B cell (primary cell): ENCODE measurements at regions not wholly inside any gene's neighbourhood (a gene's known extent, or its start where the extent isn't known, plus 50 kb on each side); places are given as distances from the start of the nearest gene placed in this dataset.

Source experiments
- ATAC-seq: fragments of 200-7000 bp; cut with Tn5 transposase; one replicate; pipeline ENCODE4 v1.10.0; 2021; ENCODE audit warnings: low read depth, mild to moderate bottlenecking, moderate number of reproducible peaks, moderate library complexity
- CTCF ChIA-PET: fragments of 350-600 bp; sonication (Branson Sonifier 250); formaldehyde crosslinking; loops from one replicate; lab custom pipeline; 2021; ENCODE audit warnings: antibody characterized with exemption, inconsistent platforms; lab: Charles Lee
- POLR2A ChIA-PET: fragments of 350-600 bp; sonication (Branson Sonifier 250); formaldehyde crosslinking; loops from one replicate; lab custom pipeline; 2021; ENCODE audit warnings: antibody characterized with exemption; lab: Charles Lee
- DNase-seq: peaks from one replicate; pipeline ENCODE4 v3.0.0; 2013
- H2AFZ ChIP-seq: 2 replicates; pipeline ENCODE4 v1.6.1; 2012; ENCODE audit warnings: mild to moderate bottlenecking, low read depth, low read length; ENCODE audit not compliant: insufficient read depth, poor library complexity, severe bottlenecking
- H3K27ac ChIP-seq, 2 donors: 1 replicate in 1 of 2; 2 replicates in 1 of 2; pipeline ENCODE4 v1.5.1; 2012 to 2013; ENCODE audit warnings: low read length in 2 of 2, mild to moderate bottlenecking in 2 of 2, moderate library complexity in 1 of 2
- H3K27me3 ChIP-seq, 4 experiments: fragments of 200-600 bp in 1 of 4; sonication (generic) in 1 of 4; replicated peaks in 1 of 4; 1 replicate in 2 of 4; 2 replicates in 2 of 4; pipeline versions ENCODE4 v1.6.1 to v1.7.0; 2013 to 2016; ENCODE audit warnings: low read length in 3 of 4, mild to moderate bottlenecking in 2 of 4, mixed read lengths in 1 of 4, moderate library complexity in 1 of 4; ENCODE audit not compliant: insufficient read depth in 4 of 4, control insufficient read depth in 3 of 4; ENCODE audit errors: control extremely low read depth in 1 of 4
- H3K36me3 ChIP-seq, 2 experiments: replicated peaks in 1 of 2; 1 replicate in 1 of 2; 2 replicates in 1 of 2; pipeline versions ENCODE4 v1.6.1 to v1.7.1; 2013; ENCODE audit warnings: low read length in 1 of 2; ENCODE audit not compliant: insufficient read depth in 2 of 2, control insufficient read depth in 1 of 2; ENCODE audit errors: control extremely low read depth in 1 of 2, extremely low read depth in 1 of 2
- H3K4me1 ChIP-seq, 2 donors: fragments of 200-600 bp in 1 of 2; sonication (generic) in 1 of 2; 1 replicate in 1 of 2; 2 replicates in 1 of 2; pipeline versions ENCODE4 v1.5.1 to v1.6.1; 2013 to 2017; ENCODE audit warnings: low read length in 2 of 2; ENCODE audit not compliant: control insufficient read depth in 2 of 2, insufficient read depth in 2 of 2
- H3K4me2 ChIP-seq: replicated peaks from 2 replicates; pipeline ENCODE3; 2012; ENCODE audit warnings: mild to moderate bottlenecking, low read depth, low read length; ENCODE audit not compliant: poor library complexity, severe bottlenecking
- H3K4me3 ChIP-seq, 5 experiments: fragments of 200-600 bp in 1 of 5; sonication (generic) in 1 of 5; 1 replicate in 3 of 5; 2 replicates in 2 of 5; pipeline versions ENCODE4 v1.5.1 to v1.7.0; 2011 to 2016; ENCODE audit warnings: low read length in 4 of 5, mild to moderate bottlenecking in 4 of 5, low read depth in 2 of 5, control low read depth in 1 of 5, moderate library complexity in 1 of 5; ENCODE audit not compliant: insufficient read depth in 1 of 5; ENCODE audit errors: control extremely low read depth in 1 of 5, extremely low read depth in 1 of 5
- H3K79me2 ChIP-seq: fragments of 200-600 bp; sonication (generic); one replicate; pipeline ENCODE4 v1.6.0; 2016; ENCODE audit warnings: low read length; ENCODE audit not compliant: control insufficient read depth, insufficient read depth
- H3K9ac ChIP-seq: fragments of 200-600 bp; sonication (generic); 2 replicates; pipeline ENCODE4 v1.6.1; 2017; ENCODE audit warnings: mild to moderate bottlenecking, low read length, moderate library complexity
- H3K9me3 ChIP-seq, 3 donors: one replicate each; pipeline versions ENCODE4 v1.6.1 to v1.7.1; 2013; ENCODE audit warnings: low read length in 2 of 3; ENCODE audit not compliant: control insufficient read depth in 2 of 3, insufficient read depth in 1 of 3; ENCODE audit errors: control extremely low read depth in 1 of 3
- H4K20me1 ChIP-seq: 2 replicates; pipeline ENCODE4 v1.6.0; 2012; ENCODE audit warnings: mild to moderate bottlenecking, low read length; ENCODE audit not compliant: insufficient read depth, control insufficient read depth, poor library complexity, severe bottlenecking
- H3K27ac Mint-ChIP-seq: one replicate; pipeline ENCODE4 v1.8.0; 2021; ENCODE audit warnings: mixed read lengths
- H3K27me3 Mint-ChIP-seq: one replicate; pipeline ENCODE4 v1.8.0; 2021; ENCODE audit warnings: mixed read lengths
- H3K4me1 Mint-ChIP-seq: one replicate; pipeline ENCODE4 v1.8.0; 2021; ENCODE audit warnings: mixed read lengths
- H3K4me3 Mint-ChIP-seq: one replicate; pipeline ENCODE4 v1.8.0; 2021; ENCODE audit warnings: mixed read lengths
- H3K9me3 Mint-ChIP-seq: one replicate; pipeline ENCODE4 v1.8.0; 2022; ENCODE audit warnings: mixed read lengths; ENCODE audit not compliant: insufficient read depth
- CTCF ChIP-seq: fragments of 200-600 bp; IDR thresholded peaks from one replicate; pipeline ENCODE4 v1.8.0; 2022; ENCODE audit warnings: antibody characterized with exemption, mild to moderate bottlenecking
- EZH2 ChIP-seq: IDR thresholded peaks from 2 replicates; pipeline ENCODE4 v1.6.1; 2012; ENCODE audit warnings: borderline replicate concordance, low read depth, mild to moderate bottlenecking, moderate library complexity, low read length; ENCODE audit not compliant: insufficient read depth, poor library complexity, severe bottlenecking
- WGBS: methylation state at CpG from one replicate; pipeline ENCODE4 v1.1.5; 2013; ENCODE audit warnings: missing lambda C conversion rate; ENCODE audit not compliant: insufficient coverage; 5-methylcytosine and 5-hydroxymethylcytosine counted together
- intact Hi-C: fragments of 100-400 bp; cut with micrococcal nuclease; formaldehyde crosslinking; loops from one replicate; pipeline ENCODE4 v1.10.0; 2022

GRCh38 chr2:175621821-175622220 lies 380.2 kb downstream of the LNPK start:
- H3K27me3 Mint-ChIP-seq = peaks cover 14% of the 10 kb centered on the region
- no peak overlapping the region for H3K9ac ChIP-seq
- POLR2A ChIA-PET = no interaction called here

DNA sequence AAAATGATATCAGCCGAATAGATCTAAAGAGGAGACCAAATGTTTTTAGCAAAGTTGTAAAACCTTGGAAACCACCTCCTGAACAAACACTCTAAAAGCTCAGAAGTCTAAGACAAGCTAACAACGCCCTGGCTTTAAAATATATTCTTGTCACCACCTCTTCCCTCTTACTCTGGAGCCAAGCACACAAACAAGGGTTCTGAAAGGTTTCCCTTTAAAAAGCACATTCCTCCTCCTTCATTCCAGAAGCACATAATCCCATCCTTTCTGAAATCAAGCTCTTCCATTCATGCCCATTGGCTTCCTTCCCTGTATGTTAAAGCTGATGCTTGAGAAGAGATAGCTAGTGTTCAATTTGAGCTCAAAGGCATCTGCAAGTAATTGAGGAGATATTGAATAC lies 382.0 kb downstream of the LNPK start:
- H3K27ac ChIP-seq = no peak overlapping the region
- ATAC-seq = no peak
- no peak for TF ChIP-seq CTCF
- no peak for TF ChIP-seq EZH2
- Mint-ChIP-seq H3K4me3 (no peak overlapping the region), H3K4me1 (no peaks in the 10 kb centered on the region), H3K27me3 (peaks cover 14% of the 10 kb centered on the region), H3K27ac (no peak overlapping the region), H3K9me3 (no peaks in the 10 kb centered on the region)
- intact Hi-C loops = no loop called here
- 93% methylated on average over 2 of the region's 2 CpGs for WGBS
- H3K36me3 ChIP-seq = no peaks in the 10 kb centered on the region
- H3K9me3 ChIP-seq = no peaks in the 10 kb centered on the region
- H3K4me2 ChIP-seq = no peak overlapping the region
- H3K79me2 ChIP-seq = no peaks in the 10 kb centered on the region
- H4K20me1 ChIP-seq = no peaks in the 10 kb centered on the region
- no peaks in the 10 kb centered on the region for H3K4me1 ChIP-seq
- H3K27me3 ChIP-seq = no peaks in the 10 kb centered on the region
- no peak for DNase-seq
- no peak overlapping the region for H3K9ac ChIP-seq
- ChIA-PET POLR2A (no interaction called here), CTCF (interaction anchor here (0.7 kb wide), 1 partner anchor 1052 kb away, joined by 5 read pairs; no protein-coding TSS in a partner anchor)
- H3K4me3 ChIP-seq = no peak overlapping the region
- no peak overlapping the region for H2AFZ ChIP-seq

More at GRCh38 chr2:175621821-175622220, 380.2 kb downstream of the LNPK start:
- Histone ChIP-seq H3K79me2 (no peaks in the 10 kb centered on the region), H4K20me1 (no peaks in the 10 kb centered on the region), H3K36me3 (no peaks in the 10 kb centered on the region), H2AFZ (no peak overlapping the region), H3K9me3 (no peaks in the 10 kb centered on the region), H3K4me1 (no peaks in the 10 kb centered on the region), H3K27me3 (no peaks in the 10 kb centered on the region), H3K4me3 (no peak overlapping the region), H3K27ac (no peak overlapping the region), H3K4me2 (no peak overlapping the region)
- intact Hi-C loops = no loop called here
- Mint-ChIP-seq H3K9me3 (no peaks in the 10 kb centered on the region), H3K27ac (no peak overlapping the region), H3K4me1 (no peaks in the 10 kb centered on the region), H3K4me3 (no peak overlapping the region)
- 100% methylated on average over 1 of the region's 2 CpGs for WGBS
- DNase-seq = no peak
- TF ChIP-seq CTCF (no peak), EZH2 (no peak)
- CTCF ChIA-PET = no interaction called here
- no peak for ATAC-seq
